ENCODE measurements at regions not wholly inside any gene's neighbourhood (a gene's known extent, or its start where the extent isn't known, plus 50 kb on each side); places are given as distances from the start of the nearest gene placed in this dataset.

DNA sequence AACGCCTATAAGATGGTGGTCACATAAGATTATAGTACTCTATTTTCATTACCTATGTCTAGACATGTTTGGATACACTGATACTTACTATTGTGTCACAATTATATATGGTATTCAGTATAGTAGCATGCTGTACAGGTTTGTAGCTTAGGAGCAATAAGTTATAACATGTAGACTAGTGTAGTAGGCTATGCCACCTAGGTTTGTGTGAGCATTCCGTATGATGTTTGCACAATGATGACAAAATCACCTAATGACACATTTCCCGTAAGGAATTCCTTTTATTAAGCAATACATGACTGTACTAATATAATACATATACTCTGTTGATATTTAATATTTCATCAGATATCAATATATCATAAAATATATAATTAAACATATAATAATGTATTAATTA, 540.7 kb downstream of the BMP2 start:
- TF ChIP-seq, protein P1, sequence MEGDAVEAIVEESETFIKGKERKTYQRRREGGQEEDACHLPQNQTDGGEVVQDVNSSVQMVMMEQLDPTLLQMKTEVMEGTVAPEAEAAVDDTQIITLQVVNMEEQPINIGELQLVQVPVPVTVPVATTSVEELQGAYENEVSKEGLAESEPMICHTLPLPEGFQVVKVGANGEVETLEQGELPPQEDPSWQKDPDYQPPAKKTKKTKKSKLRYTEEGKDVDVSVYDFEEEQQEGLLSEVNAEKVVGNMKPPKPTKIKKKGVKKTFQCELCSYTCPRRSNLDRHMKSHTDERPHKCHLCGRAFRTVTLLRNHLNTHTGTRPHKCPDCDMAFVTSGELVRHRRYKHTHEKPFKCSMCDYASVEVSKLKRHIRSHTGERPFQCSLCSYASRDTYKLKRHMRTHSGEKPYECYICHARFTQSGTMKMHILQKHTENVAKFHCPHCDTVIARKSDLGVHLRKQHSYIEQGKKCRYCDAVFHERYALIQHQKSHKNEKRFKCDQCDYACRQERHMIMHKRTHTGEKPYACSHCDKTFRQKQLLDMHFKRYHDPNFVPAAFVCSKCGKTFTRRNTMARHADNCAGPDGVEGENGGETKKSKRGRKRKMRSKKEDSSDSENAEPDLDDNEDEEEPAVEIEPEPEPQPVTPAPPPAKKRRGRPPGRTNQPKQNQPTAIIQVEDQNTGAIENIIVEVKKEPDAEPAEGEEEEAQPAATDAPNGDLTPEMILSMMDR (IDR thresholded peaks at IDR 0.05) = no peak
- no peak for TF ChIP-seq POLR2A (IDR thresholded peaks at IDR 0.05)
- TF ChIP-seq POLR2AphosphoS5 (IDR thresholded peaks at IDR 0.05) = no peak

Data from transverse colon (tissue), 4 donors.